CD8-positive, alpha-beta memory T cell (primary cell): ENCODE measurements at regions not wholly inside any gene's neighbourhood (a gene's known extent, or its start where the extent isn't known, plus 50 kb on each side); places are given as distances from the start of the nearest gene placed in this dataset.

Experiments
- CTCF ChIA-PET: fragments of 350-600 bp; sonication (Branson Sonifier 250); formaldehyde crosslinking; loops from one replicate; lab custom pipeline; 2021; ENCODE audit warnings: antibody characterized with exemption; lab: Charles Lee
- POLR2A ChIA-PET: fragments of 350-600 bp; sonication (Branson Sonifier 250); formaldehyde crosslinking; loops from one replicate; lab custom pipeline; 2021; ENCODE audit warnings: antibody characterized with exemption; lab: Charles Lee
- DNase-seq, 5 donors: peaks; one replicate each; pipeline versions ENCODE4 v3.0.0 to v3.0.0-alpha.2; 2020 to 2022; ENCODE audit warnings: mixed read lengths in 1 of 5
- H3K27ac ChIP-seq: one replicate; pipeline ENCODE4 v1.7.0; 2013; ENCODE audit warnings: low read depth, mild to moderate bottlenecking, low read length, moderate library complexity
- H3K27me3 ChIP-seq: 2 replicates; pipeline ENCODE4 v1.7.0; 2013; ENCODE audit warnings: low read length, mild to moderate bottlenecking; ENCODE audit not compliant: insufficient read depth, poor library complexity, severe bottlenecking
- H3K36me3 ChIP-seq: 2 replicates; pipeline ENCODE4 v1.7.0; 2013; ENCODE audit warnings: mild to moderate bottlenecking, low read length, moderate library complexity; ENCODE audit not compliant: insufficient read depth
- H3K4me1 ChIP-seq: 2 replicates; pipeline ENCODE4 v1.7.0; 2013; ENCODE audit warnings: mild to moderate bottlenecking, low read length, moderate library complexity; ENCODE audit not compliant: insufficient read depth
- H3K4me3 ChIP-seq: 2 replicates; pipeline ENCODE4 v1.7.0; 2013; ENCODE audit warnings: mild to moderate bottlenecking, low read length
- H3K9me3 ChIP-seq: 2 replicates; pipeline ENCODE4 v1.7.0; 2013; ENCODE audit warnings: mild to moderate bottlenecking, low read length
- H3K27ac Mint-ChIP-seq, 8 donors: one replicate each; pipeline ENCODE4 v1.8.0; 2020 to 2021; ENCODE audit warnings: mixed read lengths in 8 of 8, mild to moderate bottlenecking in 6 of 8, inconsistent platforms in 3 of 8, moderate library complexity in 3 of 8
- H3K27me3 Mint-ChIP-seq, 2 donors: one replicate each; pipeline ENCODE4 v1.8.0; 2020 to 2021; ENCODE audit warnings: mixed read lengths in 2 of 2, mild to moderate bottlenecking in 1 of 2, moderate library complexity in 1 of 2
- H3K36me3 Mint-ChIP-seq, 3 donors: one replicate each; pipeline ENCODE4 v1.8.0; 2020 to 2021; ENCODE audit warnings: mixed read lengths in 3 of 3, inconsistent platforms in 1 of 3, mild to moderate bottlenecking in 1 of 3
- H3K4me1 Mint-ChIP-seq, 3 donors: one replicate each; pipeline ENCODE4 v1.8.0; 2020 to 2021; ENCODE audit warnings: mixed read lengths in 3 of 3, inconsistent platforms in 1 of 3, mild to moderate bottlenecking in 1 of 3
- H3K4me3 Mint-ChIP-seq, 7 donors: one replicate each; pipeline ENCODE4 v1.8.0; 2020 to 2021; ENCODE audit warnings: mixed read lengths in 7 of 7, mild to moderate bottlenecking in 6 of 7, moderate library complexity in 4 of 7, inconsistent platforms in 2 of 7
- H3K9me3 Mint-ChIP-seq, 5 donors: one replicate each; pipeline ENCODE4 v1.8.0; 2020 to 2022; ENCODE audit warnings: mixed read lengths in 5 of 5, mild to moderate bottlenecking in 3 of 5, moderate library complexity in 2 of 5, inconsistent platforms in 1 of 5

DNA sequence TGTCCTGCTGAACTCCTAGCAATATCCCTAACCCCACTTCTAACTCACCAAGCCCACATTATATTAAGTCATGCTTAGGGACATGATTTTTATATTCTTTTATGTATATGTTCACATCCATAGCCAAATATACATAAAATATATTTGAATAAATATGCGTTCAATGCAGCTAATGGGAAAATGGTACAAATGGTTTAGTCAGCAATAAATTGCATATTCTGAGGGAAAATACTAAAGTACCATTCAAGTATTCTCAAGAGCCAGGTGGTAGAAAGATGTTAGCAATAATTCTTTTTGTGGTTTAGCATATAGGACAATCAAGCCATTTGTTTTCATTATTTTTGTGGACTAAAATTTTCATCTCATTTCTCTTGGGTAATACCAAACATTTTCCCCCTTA lies 306.0 kb downstream of the TDRD15 start:
- Mint-ChIP-seq H3K27ac (no peak overlapping the region), H3K4me1 (no peaks in the 10 kb centered on the region), H3K27me3 (no peaks in the 10 kb centered on the region)

DNA sequence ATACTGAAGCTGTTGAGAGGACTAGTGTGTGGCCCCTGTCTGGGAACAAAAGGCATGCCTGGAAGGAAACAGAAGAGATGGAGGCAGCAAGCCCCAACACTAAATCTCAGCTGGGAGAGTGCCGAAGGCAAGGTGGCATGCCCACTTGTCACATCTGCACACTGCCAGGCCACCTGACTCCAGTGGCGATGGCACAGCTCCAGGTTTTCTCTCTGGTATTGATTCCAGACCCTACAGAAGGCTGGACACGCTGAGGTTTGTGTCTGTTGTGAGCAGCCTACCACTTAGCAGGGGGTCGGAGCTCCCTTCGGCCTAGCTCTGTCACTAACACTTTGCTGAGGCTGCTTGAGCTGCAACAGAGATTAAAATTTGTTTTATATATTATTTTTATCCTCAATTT lies 307.3 kb downstream of the TDRD15 start:
- Mint-ChIP-seq H3K27ac (no peak overlapping the region), H3K4me3 (no peak overlapping the region), H3K36me3 (no peaks in the 10 kb centered on the region), H3K27me3 (no peaks in the 10 kb centered on the region), H3K4me1 (no peaks in the 10 kb centered on the region), H3K9me3 (peaks cover 2 to 22% (median 7%) of the 10 kb centered on the region in 5 donors)
- H3K27ac ChIP-seq = no peak overlapping the region
- H3K27me3 ChIP-seq = no peaks in the 10 kb centered on the region
- ChIA-PET CTCF (no interaction called here), POLR2A (no interaction called here)
- H3K36me3 ChIP-seq = no peaks in the 10 kb centered on the region
- no peaks in the 10 kb centered on the region for H3K9me3 ChIP-seq
- no peak for DNase-seq
- no peaks in the 10 kb centered on the region for H3K4me1 ChIP-seq
- no peak overlapping the region for H3K4me3 ChIP-seq

More for the DNA sequence above, 306.0 kb downstream of the TDRD15 start:
- H3K36me3 ChIP-seq = no peaks in the 10 kb centered on the region
- ChIA-PET POLR2A (no interaction called here), CTCF (no interaction called here)
- peaks cover 2 to 22% (median 8%) of the 10 kb centered on the region in 5 donors for H3K9me3 Mint-ChIP-seq
- no peak overlapping the region for H3K27ac ChIP-seq
- no peak overlapping the region for H3K4me3 ChIP-seq
- no peak for DNase-seq
- H3K36me3 Mint-ChIP-seq = no peaks in the 10 kb centered on the region
- no peaks in the 10 kb centered on the region for H3K9me3 ChIP-seq
- no peak overlapping the region for H3K4me3 Mint-ChIP-seq
- H3K27me3 ChIP-seq = no peaks in the 10 kb centered on the region
- no peaks in the 10 kb centered on the region for H3K4me1 ChIP-seq

- Mint-ChIP-seq H3K36me3 (no peaks in the 10 kb centered on the region), H3K27me3 (no peaks in the 10 kb centered on the region), H3K9me3 (peaks cover 3 to 8% (median 5%) of the 10 kb centered on the region in 5 donors), H3K4me3 (no peak overlapping the region), H3K4me1 (no peaks in the 10 kb centered on the region), H3K27ac (no peak overlapping the region)
- ChIA-PET POLR2A (no interaction called here), CTCF (no interaction called here)
- Histone ChIP-seq H3K27me3 (no peaks in the 10 kb centered on the region), H3K9me3 (no peaks in the 10 kb centered on the region), H3K27ac (no peak overlapping the region), H3K36me3 (no peaks in the 10 kb centered on the region), H3K4me1 (no peaks in the 10 kb centered on the region), H3K4me3 (no peak overlapping the region)
- DNase-seq = no peak
These were observed 315.2 kb downstream of the TDRD15 start for GRCh38 chr2:21438949-21439348.

- no peak overlapping the region for H3K27ac Mint-ChIP-seq
- Histone ChIP-seq H3K27me3 (no peaks in the 10 kb centered on the region), H3K36me3 (no peaks in the 10 kb centered on the region), H3K4me1 (no peaks in the 10 kb centered on the region), H3K27ac (no peak overlapping the region), H3K9me3 (no peaks in the 10 kb centered on the region), H3K4me3 (no peak overlapping the region)
- peaks cover 0 to 8% (median 5%) of the 10 kb centered on the region in 5 donors for H3K9me3 Mint-ChIP-seq
- no peak overlapping the region for H3K4me3 Mint-ChIP-seq
- POLR2A ChIA-PET = no interaction called here
- H3K4me1 Mint-ChIP-seq = no peaks in the 10 kb centered on the region
- DNase-seq = no peak
- no peaks in the 10 kb centered on the region for H3K27me3 Mint-ChIP-seq
- CTCF ChIA-PET = no interaction called here
- no peaks in the 10 kb centered on the region for H3K36me3 Mint-ChIP-seq
These were observed 317.7 kb downstream of the TDRD15 start for GRCh38 chr2:21441442-21441841.

DNA sequence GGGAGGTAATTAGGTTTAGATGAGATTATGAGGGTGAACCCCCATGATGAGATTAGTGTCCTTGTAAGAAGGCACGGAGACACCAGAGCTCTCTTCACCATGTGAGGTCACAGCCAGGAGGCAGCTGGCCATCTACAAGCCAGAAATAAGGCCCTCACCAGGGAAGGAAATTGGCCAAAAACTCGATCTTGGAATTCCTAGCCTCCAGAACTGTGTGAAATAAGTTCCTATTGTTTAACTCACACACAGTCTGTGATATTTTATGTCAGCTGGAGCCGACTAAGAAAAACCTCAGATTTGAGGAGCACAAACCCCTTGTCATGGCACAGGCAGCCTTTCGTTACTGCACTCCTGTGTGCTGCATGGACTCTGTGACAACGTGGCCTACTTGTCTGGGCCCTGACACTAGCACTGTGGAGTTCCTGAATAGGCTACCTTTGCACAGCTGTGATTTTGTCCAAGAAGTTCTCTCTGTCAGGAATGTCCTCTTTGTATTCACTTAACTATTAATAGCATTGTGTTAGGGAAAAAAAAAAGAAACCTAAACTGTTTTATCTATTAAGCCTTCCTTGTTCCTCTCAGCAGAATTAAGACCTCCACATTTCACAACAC lies 319.8 kb downstream of the TDRD15 start:
- Mint-ChIP-seq H3K9me3 (peaks cover 0 to 5% (median 1%) of the 10 kb centered on the region in 5 donors), H3K4me3 (no peak overlapping the region), H3K4me1 (no peaks in the 10 kb centered on the region), H3K27me3 (no peaks in the 10 kb centered on the region), H3K27ac (no peak overlapping the region), H3K36me3 (no peaks in the 10 kb centered on the region)
- Histone ChIP-seq H3K4me3 (no peak overlapping the region), H3K9me3 (no peaks in the 10 kb centered on the region), H3K36me3 (no peaks in the 10 kb centered on the region), H3K27me3 (no peaks in the 10 kb centered on the region), H3K27ac (no peak overlapping the region), H3K4me1 (no peaks in the 10 kb centered on the region)
- CTCF ChIA-PET = no interaction called here
- DNase-seq = no peak
- POLR2A ChIA-PET = no interaction called here

DNA sequence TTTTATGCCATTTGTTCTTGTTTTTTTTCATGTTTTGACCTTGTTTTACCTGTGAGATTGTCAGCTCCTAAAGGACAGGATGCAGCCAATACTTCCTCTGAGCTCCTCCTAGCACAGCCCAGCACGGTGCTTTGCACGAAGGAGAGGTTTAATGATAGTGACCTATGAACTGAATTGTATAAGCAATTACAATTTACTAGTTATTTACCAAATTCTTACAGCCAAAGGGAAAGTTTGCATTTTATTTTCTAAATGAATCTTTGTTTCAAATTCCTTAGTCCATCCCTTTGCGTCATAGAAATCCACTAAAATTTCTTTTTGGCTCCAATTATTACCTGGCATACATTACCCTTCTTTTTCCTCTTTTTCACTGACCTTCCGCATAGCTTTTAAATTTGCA lies 326.1 kb downstream of the TDRD15 start:
- POLR2A ChIA-PET = no interaction called here
- Histone ChIP-seq H3K27me3 (no peaks in the 10 kb centered on the region), H3K27ac (no peak overlapping the region), H3K36me3 (no peaks in the 10 kb centered on the region), H3K4me3 (no peak overlapping the region), H3K4me1 (no peaks in the 10 kb centered on the region), H3K9me3 (no peaks in the 10 kb centered on the region)
- H3K4me1 Mint-ChIP-seq = no peaks in the 10 kb centered on the region
- CTCF ChIA-PET = no interaction called here
- H3K9me3 Mint-ChIP-seq = peaks cover 0 to 6% (median 2%) of the 10 kb centered on the region in 5 donors
- no peaks in the 10 kb centered on the region for H3K27me3 Mint-ChIP-seq
- no peaks in the 10 kb centered on the region for H3K36me3 Mint-ChIP-seq
- no peak overlapping the region for H3K27ac Mint-ChIP-seq
- DNase-seq = no peak
- H3K4me3 Mint-ChIP-seq = no peak overlapping the region

DNA sequence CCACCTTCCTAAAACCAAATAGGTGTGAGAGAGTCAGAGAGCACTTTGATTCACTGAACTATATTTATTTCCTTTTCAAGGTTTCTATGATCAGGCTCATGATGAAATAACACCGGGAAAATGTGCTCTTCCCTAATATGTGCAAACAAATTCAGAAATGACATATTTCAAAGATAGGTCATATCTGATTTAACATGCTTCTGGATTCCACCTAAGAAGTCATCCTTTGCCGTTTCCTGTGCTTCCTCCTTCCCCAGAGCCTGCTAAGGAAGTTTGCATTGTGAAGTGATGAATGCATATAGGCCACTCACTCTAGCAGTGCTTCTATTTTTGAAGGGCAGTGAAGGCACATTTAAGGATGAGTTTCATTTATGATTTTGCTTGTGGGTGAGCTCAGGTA lies 327.6 kb downstream of the TDRD15 start:
- Histone ChIP-seq H3K27me3 (no peaks in the 10 kb centered on the region), H3K9me3 (no peaks in the 10 kb centered on the region), H3K4me3 (no peak overlapping the region), H3K4me1 (no peaks in the 10 kb centered on the region), H3K27ac (no peak overlapping the region), H3K36me3 (no peaks in the 10 kb centered on the region)
- no peaks in the 10 kb centered on the region for H3K4me1 Mint-ChIP-seq
- no peak overlapping the region for H3K4me3 Mint-ChIP-seq
- no peak for DNase-seq
- ChIA-PET CTCF (no interaction called here), POLR2A (no interaction called here)
- peaks cover 1 to 7% (median 2%) of the 10 kb centered on the region in 5 donors for H3K9me3 Mint-ChIP-seq
- no peak overlapping the region for H3K27ac Mint-ChIP-seq
- H3K27me3 Mint-ChIP-seq = no peaks in the 10 kb centered on the region
- H3K36me3 Mint-ChIP-seq = no peaks in the 10 kb centered on the region

- ChIA-PET CTCF (no interaction called here), POLR2A (no interaction called here)
- no peaks in the 10 kb centered on the region for H3K27me3 Mint-ChIP-seq
- H3K4me3 ChIP-seq = no peak overlapping the region
- peaks cover 1 to 9% (median 2%) of the 10 kb centered on the region in 5 donors for H3K9me3 Mint-ChIP-seq
- H3K9me3 ChIP-seq = no peaks in the 10 kb centered on the region
- H3K4me1 Mint-ChIP-seq = no peaks in the 10 kb centered on the region
- H3K36me3 ChIP-seq = no peaks in the 10 kb centered on the region
- H3K4me1 ChIP-seq = no peaks in the 10 kb centered on the region
- H3K36me3 Mint-ChIP-seq = no peaks in the 10 kb centered on the region
- no peak overlapping the region for H3K27ac ChIP-seq
- H3K4me3 Mint-ChIP-seq = no peak overlapping the region
- no peaks in the 10 kb centered on the region for H3K27me3 ChIP-seq
- DNase-seq = no peak
- no peak overlapping the region for H3K27ac Mint-ChIP-seq
These were observed 328.5 kb downstream of the TDRD15 start for GRCh38 chr2:21452263-21452662.
